ENCODE measurements at regions not wholly inside any gene's neighbourhood (a gene's known extent, or its start where the extent isn't known, plus 50 kb on each side); places are given as distances from the start of the nearest gene placed in this dataset.

- TF ChIP-seq, protein P1, sequence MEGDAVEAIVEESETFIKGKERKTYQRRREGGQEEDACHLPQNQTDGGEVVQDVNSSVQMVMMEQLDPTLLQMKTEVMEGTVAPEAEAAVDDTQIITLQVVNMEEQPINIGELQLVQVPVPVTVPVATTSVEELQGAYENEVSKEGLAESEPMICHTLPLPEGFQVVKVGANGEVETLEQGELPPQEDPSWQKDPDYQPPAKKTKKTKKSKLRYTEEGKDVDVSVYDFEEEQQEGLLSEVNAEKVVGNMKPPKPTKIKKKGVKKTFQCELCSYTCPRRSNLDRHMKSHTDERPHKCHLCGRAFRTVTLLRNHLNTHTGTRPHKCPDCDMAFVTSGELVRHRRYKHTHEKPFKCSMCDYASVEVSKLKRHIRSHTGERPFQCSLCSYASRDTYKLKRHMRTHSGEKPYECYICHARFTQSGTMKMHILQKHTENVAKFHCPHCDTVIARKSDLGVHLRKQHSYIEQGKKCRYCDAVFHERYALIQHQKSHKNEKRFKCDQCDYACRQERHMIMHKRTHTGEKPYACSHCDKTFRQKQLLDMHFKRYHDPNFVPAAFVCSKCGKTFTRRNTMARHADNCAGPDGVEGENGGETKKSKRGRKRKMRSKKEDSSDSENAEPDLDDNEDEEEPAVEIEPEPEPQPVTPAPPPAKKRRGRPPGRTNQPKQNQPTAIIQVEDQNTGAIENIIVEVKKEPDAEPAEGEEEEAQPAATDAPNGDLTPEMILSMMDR (conservative IDR thresholded peaks at IDR 0.05; ENCODE audit: low read length) = no peak
- no peak for TF ChIP-seq EZH2phosphoT487 (IDR thresholded peaks at IDR 0.05; ENCODE audit: borderline replicate concordance)
Observed at GRCh38 chr20:24797113-24797512, 152.0 kb upstream of the CST7 start.

Measured in Loucy (cell line).